Stimulated activated CD4-positive, alpha-beta T cell treated with anti-CD3 and anti-CD28 coated beads, Interleukin-2, amount 100 ng/mL, for 48 hours (primary cell): ENCODE measurements at regions not wholly inside any gene's neighbourhood (a gene's known extent, or its start where the extent isn't known, plus 50 kb on each side); places are given as distances from the start of the nearest gene placed in this dataset.
"Not testable (repeated sequence)": the region's sequence is repeated elsewhere in the genome, so short reads cannot be mapped to it uniquely, and the experiment has no call there.

Experiments used
- DNase-seq, 2 donors: peaks; one replicate each; pipeline ENCODE4 v3.0.0-alpha.2; 2020

DNA sequence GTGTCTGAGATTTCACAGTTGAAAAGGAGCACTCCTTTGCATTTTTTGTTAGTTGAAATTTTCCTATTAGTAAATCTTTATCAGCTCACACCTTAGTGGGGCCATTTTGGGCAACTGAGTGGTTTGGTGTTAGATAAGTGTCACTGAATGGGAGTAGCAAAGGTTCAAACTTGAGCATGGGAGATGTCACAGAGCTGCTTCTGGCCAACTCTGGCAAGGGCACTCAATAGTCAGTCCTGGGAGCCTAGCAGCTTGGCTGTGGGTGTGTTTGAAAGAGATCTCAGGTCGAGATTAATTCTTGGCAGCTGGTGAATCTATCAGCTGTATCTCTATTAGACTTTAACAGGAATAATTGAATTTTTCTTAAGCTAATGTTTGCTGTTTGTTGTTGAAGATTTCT, 579.3 kb downstream of the EDEM1 start:
- DNase-seq, result no peak

DNA sequence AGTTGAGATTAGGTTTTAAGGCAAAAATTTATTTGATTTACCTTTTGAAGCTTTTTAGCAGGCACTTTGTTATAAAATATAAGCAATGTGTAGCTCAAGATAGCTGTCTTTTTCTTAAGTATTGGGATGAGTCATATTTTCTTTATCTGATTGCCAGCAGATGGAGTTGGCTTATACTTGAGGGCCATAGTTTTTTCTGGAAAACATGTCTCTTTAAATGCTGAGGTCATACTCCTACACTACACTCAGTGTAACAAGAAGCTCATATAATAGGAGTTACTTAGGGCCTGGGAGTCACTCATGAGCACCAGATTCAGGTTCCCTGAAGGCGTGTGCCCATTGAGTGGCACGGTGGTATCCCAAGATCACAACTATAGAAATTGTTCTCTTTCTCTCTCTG, 579.8 kb downstream of the EDEM1 start:
- no peak for DNase-seq

DNA sequence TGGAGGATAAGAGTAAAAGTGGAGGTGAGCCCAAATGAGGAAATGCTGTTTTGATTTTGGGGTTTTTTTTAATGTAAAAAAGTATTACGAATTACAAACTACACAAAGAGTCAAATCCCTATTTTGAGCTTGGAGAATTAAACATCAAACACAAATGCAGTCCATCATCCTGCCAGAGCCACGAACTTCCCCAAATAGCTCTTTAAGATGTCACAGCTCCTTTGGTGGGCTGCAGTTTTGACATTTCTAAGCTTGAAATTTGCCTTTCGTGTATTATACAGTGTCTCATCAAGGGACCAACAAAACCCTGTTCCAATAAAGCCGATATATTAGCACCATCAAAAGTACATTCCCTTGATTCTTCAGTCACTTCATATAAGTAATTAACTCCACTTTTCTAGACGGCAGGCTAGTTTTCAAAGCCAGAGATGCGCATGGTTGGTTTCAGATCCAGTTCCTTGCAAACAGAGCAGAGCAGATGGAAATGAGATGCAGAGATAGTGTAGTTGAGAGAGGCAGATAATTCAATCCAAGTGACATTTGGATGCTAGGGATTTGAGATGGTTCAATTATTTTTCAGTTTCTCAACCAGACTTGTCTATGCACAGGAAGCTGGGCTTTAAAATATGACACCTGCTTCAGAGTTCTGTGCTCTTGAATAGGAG, 580.9 kb downstream of the EDEM1 start:
- DNase-seq, result no peak

- DNase-seq, result no peak
Measured at GRCh38 chr3:5769825-5770224, 582.3 kb downstream of the EDEM1 start.

- no peak for DNase-seq
Measured at GRCh38 chr3:5774337-5774736, 586.8 kb downstream of the EDEM1 start.

- not testable (repeated sequence) for DNase-seq
Measured at GRCh38 chr3:5775100-5775499, 587.6 kb downstream of the EDEM1 start.

GRCh38 chr3:5784690-5785089, 597.2 kb downstream of the EDEM1 start:
- DNase-seq, result no peak

- no peak for DNase-seq
Measured at GRCh38 chr3:5787861-5788488, 600.5 kb downstream of the EDEM1 start.

- no peak for DNase-seq
Measured at GRCh38 chr3:5788496-5788895, 601.0 kb downstream of the EDEM1 start.

GRCh38 chr3:5791558-5791957, 604.1 kb downstream of the EDEM1 start:
- no peak for DNase-seq

GRCh38 chr3:5796541-5796940, 609.0 kb downstream of the EDEM1 start:
- no peak for DNase-seq

- DNase-seq, result no peak
Measured at GRCh38 chr3:5798809-5799208, 611.3 kb downstream of the EDEM1 start.

GRCh38 chr3:5799398-5799797, 611.9 kb downstream of the EDEM1 start:
- DNase-seq, result no peak

DNA sequence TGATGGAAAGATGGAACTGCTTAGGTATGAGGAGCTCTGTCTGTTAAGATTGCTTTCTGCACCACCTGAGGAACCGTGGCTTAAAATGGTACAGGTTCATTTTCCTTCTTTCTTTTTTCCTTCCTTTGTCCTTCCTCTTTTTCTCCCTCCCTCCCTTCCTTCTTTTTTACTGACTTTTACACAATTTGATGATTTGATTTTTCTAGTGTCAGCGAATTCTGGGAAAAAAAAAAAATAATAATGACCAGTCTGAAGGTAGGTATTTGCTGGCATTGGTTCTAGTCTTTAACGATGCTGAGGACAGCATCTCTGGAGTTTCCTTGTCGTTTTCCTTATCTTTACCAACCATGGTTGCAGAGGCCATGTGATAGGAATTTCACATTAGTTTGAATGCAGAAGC, 613.5 kb downstream of the EDEM1 start:
- DNase-seq, result no peak

DNA sequence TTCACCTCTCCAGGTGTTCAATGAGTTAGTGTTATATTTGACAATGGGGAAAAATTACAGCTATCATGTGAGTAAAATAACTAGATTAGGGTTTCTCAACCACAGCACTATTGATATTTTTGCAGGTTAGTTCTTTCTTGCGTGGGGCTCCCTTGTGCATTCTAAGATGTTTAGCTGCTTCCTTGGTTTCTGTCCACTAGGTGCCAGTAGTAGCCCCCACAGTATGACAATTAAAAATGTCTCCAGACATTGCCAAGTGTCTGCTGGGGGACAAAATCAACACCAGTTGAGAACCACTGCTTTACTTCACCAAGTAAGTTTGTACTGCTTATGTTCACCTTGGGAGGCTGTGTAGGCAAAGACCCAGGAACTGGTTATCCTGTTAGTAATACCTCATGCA, 618.7 kb downstream of the EDEM1 start:
- DNase-seq, result no peak

DNA sequence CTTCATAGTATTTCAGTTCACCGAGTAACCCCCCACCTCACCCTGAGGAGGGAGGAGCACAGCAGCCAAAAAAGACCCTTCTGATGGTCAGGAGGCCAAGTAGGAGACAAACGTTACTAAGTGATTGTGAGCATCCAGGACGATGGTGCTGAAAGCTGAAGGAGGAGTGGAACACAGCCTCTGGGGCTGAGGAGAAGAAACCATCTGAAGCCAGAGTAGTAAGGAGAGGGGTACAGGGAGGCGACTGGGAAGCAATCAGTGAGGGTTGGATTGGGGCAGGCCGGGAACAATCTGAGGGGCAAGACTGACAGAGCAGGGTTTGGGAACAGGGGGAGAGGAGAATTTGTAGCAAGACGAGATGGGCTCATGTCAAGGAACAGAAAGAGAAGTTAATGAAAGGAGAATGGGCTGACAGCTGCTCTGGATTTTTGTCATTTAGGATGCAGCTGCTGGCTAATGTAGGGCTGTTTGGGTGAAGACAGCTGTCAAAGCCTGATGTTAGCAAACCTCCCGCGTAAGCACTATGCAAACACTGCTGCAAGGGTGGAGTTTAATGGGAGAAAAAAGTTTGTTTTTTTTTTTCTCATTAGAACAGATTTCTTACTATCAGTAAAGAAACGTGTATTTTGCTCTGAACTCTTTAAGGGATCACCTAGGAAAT, 622.2 kb downstream of the EDEM1 start:
- DNase-seq, result no peak

GRCh38 chr3:5811016-5811415, 623.5 kb downstream of the EDEM1 start:
- no peak for DNase-seq

- no peak for DNase-seq
Measured at GRCh38 chr3:5813521-5813920, 626.0 kb downstream of the EDEM1 start.

DNA sequence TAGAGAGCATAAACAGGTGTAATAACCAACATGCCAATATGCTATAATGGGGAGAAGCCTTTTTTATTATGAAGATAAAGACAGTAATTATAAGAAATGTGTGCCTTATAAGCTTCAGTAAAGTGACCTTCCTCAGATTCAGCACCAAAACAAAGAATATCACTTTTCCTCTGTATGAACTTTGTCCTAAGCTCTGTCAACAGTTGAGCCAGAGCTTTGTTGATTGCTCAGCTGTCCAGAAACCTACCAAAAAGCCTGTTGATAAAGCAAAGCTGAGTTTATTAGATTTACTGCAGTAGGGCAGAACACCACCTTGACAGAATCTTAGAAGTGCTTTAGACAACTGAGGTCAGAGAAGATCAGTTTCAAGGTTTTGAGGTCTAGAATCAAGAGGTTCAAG, 635.3 kb downstream of the EDEM1 start:
- DNase-seq, result no peak

- DNase-seq, result no peak
Measured at GRCh38 chr3:5826467-5826866, 639.0 kb downstream of the EDEM1 start.

DNA sequence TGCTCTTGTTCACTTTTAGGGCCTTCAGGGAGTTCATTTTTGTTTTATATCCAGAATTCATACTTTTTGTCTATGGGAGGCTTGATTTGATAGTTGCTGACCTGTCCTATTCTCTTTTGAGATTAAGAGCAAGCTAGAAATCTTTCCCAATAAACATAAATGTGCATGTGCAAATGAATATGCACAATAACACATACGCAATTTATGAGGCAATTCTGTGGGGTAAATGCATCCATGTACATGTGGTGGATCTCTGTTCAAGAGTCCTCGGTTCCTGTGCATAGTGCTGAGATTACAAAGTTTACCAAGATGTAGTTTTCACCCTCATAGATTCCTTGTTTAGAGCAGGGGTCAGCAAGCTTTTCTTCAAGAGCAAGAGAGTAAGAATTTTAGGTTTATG, 640.7 kb downstream of the EDEM1 start:
- no peak for DNase-seq

- DNase-seq, result no peak
Measured at GRCh38 chr3:5840056-5840455, 652.5 kb downstream of the EDEM1 start.

- no peak for DNase-seq
Measured at GRCh38 chr3:5841599-5841998, 654.1 kb downstream of the EDEM1 start.

- no peak for DNase-seq
Measured at GRCh38 chr3:5846261-5846660, 658.8 kb downstream of the EDEM1 start.

- no peak for DNase-seq
Measured at GRCh38 chr3:5861151-5861550, 673.6 kb downstream of the EDEM1 start.
